Activated naive CD8-positive, alpha-beta T cell treated with anti-CD3 and anti-CD28 coated beads, Interleukin-2, amount 10 ng/mL, durations not matched to agents 7 days and 5 days (primary cell): ENCODE measurements at regions not wholly inside any gene's neighbourhood (a gene's known extent, or its start where the extent isn't known, plus 50 kb on each side); places are given as distances from the start of the nearest gene placed in this dataset.
"Not testable (repeated sequence)": the region's sequence is repeated elsewhere in the genome, so short reads cannot be mapped to it uniquely, and the experiment has no call there.

ENCODE experiments used
- ATAC-seq: fragments of 150-1000 bp; cut with Tn5 transposase; one replicate; pipeline ENCODE4 v1.10.0; 2021; ENCODE audit warnings: low read depth, moderate library complexity
- POLR2A ChIA-PET: fragments of 350-600 bp; sonication (Branson Sonifier 250); formaldehyde crosslinking; loops from one replicate; lab custom pipeline; 2021; ENCODE audit warnings: antibody characterized with exemption; lab: Charles Lee
- DNase-seq: peaks from one replicate; pipeline ENCODE4 v3.0.0; 2021
- H3K27ac Mint-ChIP-seq: one replicate; pipeline ENCODE4 v1.8.0; 2022; ENCODE audit warnings: mild to moderate bottlenecking, mixed read lengths
- H3K27me3 Mint-ChIP-seq: one replicate; pipeline ENCODE4 v1.8.0; 2022; ENCODE audit warnings: mild to moderate bottlenecking, moderate library complexity, mixed read lengths
- H3K36me3 Mint-ChIP-seq: one replicate; pipeline ENCODE4 v1.8.0; 2021; ENCODE audit warnings: mild to moderate bottlenecking, mixed read lengths
- H3K4me1 Mint-ChIP-seq: one replicate; pipeline ENCODE4 v1.8.0; 2021; ENCODE audit warnings: mixed read lengths
- H3K4me3 Mint-ChIP-seq: one replicate; pipeline ENCODE4 v1.8.0; 2022; ENCODE audit warnings: mild to moderate bottlenecking, moderate library complexity, mixed read lengths
- H3K9me3 Mint-ChIP-seq: one replicate; pipeline ENCODE4 v1.8.0; 2021; ENCODE audit warnings: mixed read lengths

DNA sequence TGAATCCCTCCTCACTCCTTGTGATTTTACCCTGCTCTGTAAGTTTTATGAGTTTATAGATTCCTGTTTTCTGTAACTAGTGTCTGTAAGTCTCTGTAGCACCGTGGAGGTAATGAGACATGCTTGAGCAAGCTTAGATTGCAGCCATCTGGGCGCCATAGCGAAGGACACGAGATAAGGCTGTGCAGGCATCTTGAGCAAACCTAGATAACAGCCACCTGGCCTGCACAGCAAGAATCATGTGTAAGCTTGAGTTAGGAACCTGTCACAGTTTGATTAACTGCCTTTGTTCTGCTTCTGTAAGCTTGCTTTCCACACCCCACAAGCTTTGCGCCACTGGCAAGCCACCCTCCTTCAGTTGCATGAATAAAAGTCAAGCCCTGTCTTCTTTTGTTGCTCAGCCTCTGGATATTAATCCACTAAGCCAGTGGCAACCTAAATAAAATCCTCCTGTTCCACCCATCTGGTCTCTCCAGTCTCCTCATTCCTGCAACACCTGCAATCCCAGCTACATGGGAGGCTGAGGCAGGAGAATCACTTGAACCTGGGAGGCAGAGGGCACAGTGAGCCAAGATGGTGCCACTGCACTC, 270.6 kb upstream of the RGPD4 start:
- Mint-ChIP-seq H3K4me3 (no peak overlapping the region), H3K4me1 (no peaks in the 10 kb centered on the region), H3K27me3 (no peaks in the 10 kb centered on the region), H3K36me3 (no peaks in the 10 kb centered on the region), H3K27ac (no peak overlapping the region), H3K9me3 (peaks cover 9% of the 10 kb centered on the region)
- POLR2A ChIA-PET = no interaction called here
- no peak for ATAC-seq
- no peak for DNase-seq

DNA sequence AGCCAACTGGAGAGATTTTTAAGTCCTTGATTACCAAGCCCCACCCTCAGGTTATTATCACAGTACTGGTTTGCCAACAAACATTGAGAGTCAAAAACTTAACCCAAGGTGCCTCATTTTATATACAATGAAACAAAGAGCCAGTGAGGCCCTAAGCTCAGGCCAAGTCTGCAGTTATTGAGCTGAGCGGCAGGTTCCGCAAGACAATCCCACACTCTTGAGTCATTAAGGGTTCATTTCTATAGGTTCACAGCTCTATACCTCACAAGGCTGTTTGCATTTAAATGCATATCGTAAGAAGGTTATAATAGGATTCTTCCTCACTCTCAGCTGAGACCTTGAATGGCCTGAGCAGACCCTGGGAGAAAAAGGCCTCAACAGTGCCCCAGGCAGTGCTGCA, 268.4 kb upstream of the RGPD4 start:
- H3K4me3 Mint-ChIP-seq = no peak overlapping the region

GRCh38 chr2:107569496-107569895, 257.2 kb upstream of the RGPD4 start:
- ATAC-seq = no peak
- Mint-ChIP-seq H3K9me3 (no peaks in the 10 kb centered on the region), H3K27ac (no peak overlapping the region), H3K27me3 (no peaks in the 10 kb centered on the region), H3K4me1 (no peaks in the 10 kb centered on the region), H3K4me3 (no peak overlapping the region), H3K36me3 (no peaks in the 10 kb centered on the region)
- POLR2A ChIA-PET = no interaction called here
- DNase-seq = no peak

More for the DNA sequence above, 268.4 kb upstream of the RGPD4 start:
- Mint-ChIP-seq H3K9me3 (peaks cover 9% of the 10 kb centered on the region), H3K36me3 (no peaks in the 10 kb centered on the region), H3K27me3 (no peaks in the 10 kb centered on the region), H3K27ac (no peak overlapping the region), H3K4me1 (no peaks in the 10 kb centered on the region)
- POLR2A ChIA-PET = no interaction called here
- no peak for ATAC-seq
- no peak for DNase-seq

- H3K27me3 Mint-ChIP-seq = no peaks in the 10 kb centered on the region
- ATAC-seq = no peak
- POLR2A ChIA-PET = no interaction called here
- H3K4me1 Mint-ChIP-seq = no peaks in the 10 kb centered on the region
- no peak overlapping the region for H3K27ac Mint-ChIP-seq
- H3K36me3 Mint-ChIP-seq = no peaks in the 10 kb centered on the region
- DNase-seq = no peak
- no peak overlapping the region for H3K4me3 Mint-ChIP-seq
- H3K9me3 Mint-ChIP-seq = no peaks in the 10 kb centered on the region
Measured at GRCh38 chr2:107570876-107571275, 255.8 kb upstream of the RGPD4 start.

DNA sequence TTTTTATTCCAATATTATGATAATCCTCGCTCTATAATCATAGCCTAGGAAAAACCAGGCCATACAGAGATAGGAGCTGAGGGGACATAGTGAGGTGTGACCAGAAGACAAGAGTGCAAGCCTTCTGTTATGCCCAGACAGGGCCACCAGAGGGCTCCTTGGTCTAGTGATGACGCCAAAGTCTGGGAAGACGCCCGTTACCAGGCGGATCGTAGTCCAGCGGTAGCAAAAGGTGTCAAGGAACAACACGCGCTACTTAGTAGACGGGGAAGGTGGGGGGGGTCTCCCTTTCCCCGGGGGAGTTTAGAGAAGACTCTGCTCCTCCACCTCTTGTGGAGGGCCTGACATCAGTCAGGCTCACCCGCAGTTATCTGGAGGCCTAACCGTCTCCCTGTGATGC, 253.8 kb upstream of the RGPD4 start:
- H3K36me3 Mint-ChIP-seq, H3K27ac Mint-ChIP-seq, H3K27me3 Mint-ChIP-seq, H3K4me3 Mint-ChIP-seq, POLR2A ChIA-PET, ATAC-seq, H3K9me3 Mint-ChIP-seq, H3K4me1 Mint-ChIP-seq, DNase-seq: not testable (repeated sequence)

GRCh38 chr2:107576991-107577390, 249.7 kb upstream of the RGPD4 start:
- Mint-ChIP-seq H3K27ac (no peak overlapping the region), H3K4me3 (no peak overlapping the region), H3K9me3 (no peaks in the 10 kb centered on the region), H3K36me3 (no peaks in the 10 kb centered on the region), H3K27me3 (no peaks in the 10 kb centered on the region), H3K4me1 (no peaks in the 10 kb centered on the region)
- POLR2A ChIA-PET = no interaction called here
- no peak for ATAC-seq
- no peak for DNase-seq

GRCh38 chr2:107582487-107582886, 244.2 kb upstream of the RGPD4 start:
- POLR2A ChIA-PET = no interaction called here
- no peaks in the 10 kb centered on the region for H3K36me3 Mint-ChIP-seq

DNA sequence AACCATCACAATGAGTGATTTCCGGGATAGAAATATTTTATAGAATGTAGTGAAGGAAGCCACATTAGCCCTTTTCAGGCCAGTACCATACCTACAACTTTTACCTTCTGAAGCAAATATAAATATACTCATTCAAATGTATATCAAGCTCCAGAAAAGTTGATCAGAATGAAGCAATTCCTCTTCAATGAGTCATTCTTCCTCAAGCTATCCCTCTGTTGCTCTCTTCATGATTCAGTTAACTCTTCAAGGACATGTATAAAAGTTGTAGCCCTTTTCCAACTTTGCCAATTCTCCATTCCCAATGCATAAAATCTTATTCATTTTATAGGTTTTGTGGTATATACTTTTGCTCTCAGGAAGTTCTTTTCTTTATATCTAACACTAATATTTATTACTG, 242.1 kb upstream of the RGPD4 start:
- Mint-ChIP-seq H3K9me3 (no peaks in the 10 kb centered on the region), H3K4me1 (no peaks in the 10 kb centered on the region), H3K4me3 (no peak overlapping the region), H3K27ac (no peak overlapping the region), H3K36me3 (no peaks in the 10 kb centered on the region), H3K27me3 (no peaks in the 10 kb centered on the region)
- POLR2A ChIA-PET = no interaction called here
- ATAC-seq = no peak
- DNase-seq = no peak

More at GRCh38 chr2:107582487-107582886, 244.2 kb upstream of the RGPD4 start:
- DNase-seq (no peak), ATAC-seq (no peak)
- Mint-ChIP-seq H3K27me3 (no peaks in the 10 kb centered on the region), H3K4me1 (no peaks in the 10 kb centered on the region), H3K4me3 (no peak overlapping the region), H3K27ac (no peak overlapping the region), H3K9me3 (no peaks in the 10 kb centered on the region)

DNA sequence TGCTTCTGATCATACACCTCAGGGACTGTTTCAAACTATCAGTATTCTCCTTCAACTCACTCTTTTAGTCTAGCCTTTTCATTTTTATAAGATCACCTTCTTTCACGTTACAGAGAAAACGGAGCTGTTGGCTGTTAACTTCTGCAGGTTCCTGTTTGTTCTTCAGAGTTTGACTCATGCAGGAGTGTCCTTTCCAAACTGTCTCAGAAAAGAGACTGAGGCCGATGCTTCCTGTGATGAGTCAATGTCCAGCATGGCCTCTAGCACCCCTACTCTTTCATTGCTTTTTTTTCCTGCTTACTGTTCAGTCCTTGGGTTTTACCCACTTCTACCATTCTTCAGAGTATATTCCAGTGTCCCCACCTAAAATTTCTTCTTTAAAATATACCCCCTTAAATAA, 240.8 kb upstream of the RGPD4 start:
- POLR2A ChIA-PET = no interaction called here
- no peak overlapping the region for H3K4me3 Mint-ChIP-seq
- no peak for ATAC-seq
- H3K36me3 Mint-ChIP-seq = no peaks in the 10 kb centered on the region
- H3K4me1 Mint-ChIP-seq = no peaks in the 10 kb centered on the region
- H3K9me3 Mint-ChIP-seq = no peaks in the 10 kb centered on the region
- no peak overlapping the region for H3K27ac Mint-ChIP-seq
- H3K27me3 Mint-ChIP-seq = no peaks in the 10 kb centered on the region
- no peak for DNase-seq

GRCh38 chr2:107588181-107588580, 238.5 kb upstream of the RGPD4 start:
- no peak for ATAC-seq
- H3K9me3 Mint-ChIP-seq = no peaks in the 10 kb centered on the region
- no peaks in the 10 kb centered on the region for H3K36me3 Mint-ChIP-seq
- no peak overlapping the region for H3K27ac Mint-ChIP-seq
- POLR2A ChIA-PET = no interaction called here
- H3K27me3 Mint-ChIP-seq = no peaks in the 10 kb centered on the region
- no peaks in the 10 kb centered on the region for H3K4me1 Mint-ChIP-seq
- no peak for DNase-seq
- H3K4me3 Mint-ChIP-seq = no peak overlapping the region

DNA sequence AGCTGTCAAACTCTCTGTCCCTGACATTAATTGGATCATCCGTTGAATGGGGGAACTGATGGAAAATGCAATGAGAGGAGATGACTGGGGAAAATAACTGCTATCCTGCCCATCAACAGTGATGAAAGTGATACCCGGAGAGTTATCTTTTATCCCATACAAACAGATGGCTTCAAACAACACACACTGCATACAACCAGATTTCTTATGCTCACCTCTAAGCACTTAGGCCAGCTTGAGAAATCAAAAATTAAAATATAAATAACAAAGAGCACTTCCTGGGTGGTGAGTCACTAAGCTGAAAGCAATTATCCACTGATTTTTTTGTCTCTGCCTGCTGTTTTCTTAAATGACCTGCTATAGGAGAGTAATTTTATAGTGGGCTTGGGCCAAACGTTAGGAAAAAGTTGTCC, 237.6 kb upstream of the RGPD4 start:
- no peak overlapping the region for H3K4me3 Mint-ChIP-seq
- no peaks in the 10 kb centered on the region for H3K9me3 Mint-ChIP-seq
- ATAC-seq = no peak
- DNase-seq = no peak
- H3K27ac Mint-ChIP-seq = no peak overlapping the region
- no peaks in the 10 kb centered on the region for H3K27me3 Mint-ChIP-seq
- POLR2A ChIA-PET = no interaction called here
- no peaks in the 10 kb centered on the region for H3K4me1 Mint-ChIP-seq
- no peaks in the 10 kb centered on the region for H3K36me3 Mint-ChIP-seq

DNA sequence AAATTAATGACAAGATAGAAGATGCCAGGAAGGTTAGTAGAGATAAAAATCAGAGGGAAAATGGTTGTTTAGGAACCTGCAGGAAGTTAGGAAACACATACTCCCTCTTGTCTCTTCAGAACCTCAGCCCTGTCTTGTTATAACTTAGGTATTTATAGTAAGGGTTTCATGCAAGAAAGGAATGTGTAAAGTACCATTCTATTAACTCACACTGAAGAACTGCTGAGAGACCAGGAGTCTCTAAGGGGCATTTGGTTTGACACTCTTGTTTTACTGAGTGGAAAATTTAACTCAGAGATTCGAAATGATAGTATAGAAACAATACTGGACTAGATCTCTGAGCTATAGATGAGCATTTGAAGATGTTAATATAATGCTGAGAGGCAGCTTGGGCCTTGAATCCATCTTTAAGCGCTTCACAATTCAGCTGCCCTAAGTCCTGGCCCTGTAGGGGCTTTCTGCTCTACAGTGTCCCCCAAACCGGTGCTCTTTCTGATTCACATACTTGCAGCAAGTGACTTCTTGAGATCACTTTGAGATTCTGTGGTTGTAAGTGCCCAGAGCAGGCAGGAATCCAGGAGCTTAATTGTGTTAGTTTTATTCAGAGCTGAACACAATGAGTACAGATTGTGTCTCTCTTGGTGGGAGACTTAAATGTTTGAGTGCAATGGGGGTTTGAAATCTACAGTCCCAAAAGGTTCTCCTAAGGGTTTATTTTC, 235.0 kb upstream of the RGPD4 start:
- POLR2A ChIA-PET = interaction anchor here (0.6 kb wide), 1 partner anchor 587 kb away, joined by 3 read pairs; no protein-coding TSS in a partner anchor
- DNase-seq (no peak), ATAC-seq (no peak)
- Mint-ChIP-seq H3K4me3 (no peak overlapping the region), H3K27me3 (no peaks in the 10 kb centered on the region), H3K36me3 (no peaks in the 10 kb centered on the region), H3K4me1 (no peaks in the 10 kb centered on the region), H3K27ac (no peak overlapping the region), H3K9me3 (peaks cover 2% of the 10 kb centered on the region)

DNA sequence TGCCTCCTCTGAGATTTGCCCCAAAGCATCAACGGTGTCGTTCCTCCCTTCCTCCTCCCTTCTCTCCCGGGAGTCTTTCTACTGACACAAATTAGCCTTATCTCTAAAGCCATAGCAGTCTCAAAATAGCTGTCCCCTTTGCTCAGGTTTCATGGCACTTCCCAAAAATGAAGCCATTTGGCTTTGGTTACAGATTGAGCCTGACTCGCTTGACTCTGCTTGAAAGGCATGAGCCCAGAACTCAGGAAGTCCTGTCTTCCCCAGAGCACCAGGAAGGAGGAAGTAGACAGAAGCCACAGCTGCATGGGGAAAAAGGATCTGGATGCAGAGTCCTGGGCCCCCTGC, 234.4 kb upstream of the RGPD4 start:
- Mint-ChIP-seq H3K36me3 (no peaks in the 10 kb centered on the region), H3K27ac (no peak overlapping the region)
- POLR2A ChIA-PET = no interaction called here

GRCh38 chr2:107595285-107595684, 231.4 kb upstream of the RGPD4 start:
- POLR2A ChIA-PET = no interaction called here

More for the DNA sequence above, 234.4 kb upstream of the RGPD4 start:
- Mint-ChIP-seq H3K9me3 (peaks cover 2% of the 10 kb centered on the region), H3K27me3 (no peaks in the 10 kb centered on the region), H3K4me1 (no peaks in the 10 kb centered on the region), H3K4me3 (no peak overlapping the region)
- no peak for DNase-seq
- ATAC-seq = no peak

More at GRCh38 chr2:107595285-107595684, 231.4 kb upstream of the RGPD4 start:
- H3K4me1 Mint-ChIP-seq = no peaks in the 10 kb centered on the region
- ATAC-seq = no peak
- no peak for DNase-seq
- peaks cover 2% of the 10 kb centered on the region for H3K9me3 Mint-ChIP-seq
- no peaks in the 10 kb centered on the region for H3K36me3 Mint-ChIP-seq
- no peaks in the 10 kb centered on the region for H3K27me3 Mint-ChIP-seq
- no peak overlapping the region for H3K4me3 Mint-ChIP-seq
- H3K27ac Mint-ChIP-seq = no peak overlapping the region
